C1 segment of cervical spinal cord (tissue), 14 donors: ENCODE measurements at regions not wholly inside any gene's neighbourhood (a gene's known extent, or its start where the extent isn't known, plus 50 kb on each side); places are given as distances from the start of the nearest gene placed in this dataset.
"Not testable (repeated sequence)": the region's sequence is repeated elsewhere in the genome, so short reads cannot be mapped to it uniquely, and the experiment has no call there.

ENCODE experiments used
- DNase-seq, 14 donors: peaks; one replicate each; lab custom pipeline; 2025; lab: John Stamatoyannopoulos, UW

GRCh38 chr6:106884576-106884975 is 90.0 kb downstream of the CD24 start:
- no peak for DNase-seq

- DNase-seq, result no peak
Observed at GRCh38 chr6:106883808-106884262, 90.7 kb downstream of the CD24 start.

- DNase-seq, result no peak
Observed at GRCh38 chr6:106882601-106883518, 91.7 kb downstream of the CD24 start.

GRCh38 chr6:106882138-106882537 is 92.4 kb downstream of the CD24 start:
- DNase-seq, result no peak

- no peak for DNase-seq
Observed at GRCh38 chr6:106880952-106881351, 93.6 kb downstream of the CD24 start.

- DNase-seq, result no peak
Observed at GRCh38 chr6:106875782-106876321, 98.7 kb downstream of the CD24 start.

- no peak for DNase-seq
Observed at GRCh38 chr6:106874481-106874880, 100.0 kb downstream of the CD24 start.

- no peak for DNase-seq
Observed at GRCh38 chr6:106872049-106872448, 102.5 kb downstream of the CD24 start.

GRCh38 chr6:106870824-106871717 is 103.5 kb downstream of the CD24 start:
- DNase-seq, result no peak

GRCh38 chr6:106870069-106870468 is 104.5 kb downstream of the CD24 start:
- DNase-seq, result no peak

GRCh38 chr6:106869203-106869602 is 105.3 kb downstream of the CD24 start:
- DNase-seq, result no peak

GRCh38 chr6:106866875-106867658 is 107.5 kb downstream of the CD24 start:
- no peak for DNase-seq

GRCh38 chr6:106862858-106863257 is 111.7 kb downstream of the CD24 start:
- DNase-seq, result no peak

- no peak for DNase-seq
Observed at GRCh38 chr6:106860940-106861339, 113.6 kb downstream of the CD24 start.

GRCh38 chr6:106858653-106859092 is 115.9 kb downstream of the CD24 start:
- DNase-seq, result no peak

GRCh38 chr6:106857771-106858652 is 116.5 kb downstream of the CD24 start:
- no peak for DNase-seq

- DNase-seq, result not testable (repeated sequence)
Observed at GRCh38 chr6:106857310-106857709, 117.2 kb downstream of the CD24 start.

- no peak for DNase-seq
Observed at GRCh38 chr6:106856227-106856874, 118.2 kb downstream of the CD24 start.

GRCh38 chr6:106855117-106855516 is 119.4 kb downstream of the CD24 start:
- DNase-seq, result no peak
